ENCODE measurements at regions not wholly inside any gene's neighbourhood (a gene's known extent, or its start where the extent isn't known, plus 50 kb on each side); places are given as distances from the start of the nearest gene placed in this dataset.

DNA sequence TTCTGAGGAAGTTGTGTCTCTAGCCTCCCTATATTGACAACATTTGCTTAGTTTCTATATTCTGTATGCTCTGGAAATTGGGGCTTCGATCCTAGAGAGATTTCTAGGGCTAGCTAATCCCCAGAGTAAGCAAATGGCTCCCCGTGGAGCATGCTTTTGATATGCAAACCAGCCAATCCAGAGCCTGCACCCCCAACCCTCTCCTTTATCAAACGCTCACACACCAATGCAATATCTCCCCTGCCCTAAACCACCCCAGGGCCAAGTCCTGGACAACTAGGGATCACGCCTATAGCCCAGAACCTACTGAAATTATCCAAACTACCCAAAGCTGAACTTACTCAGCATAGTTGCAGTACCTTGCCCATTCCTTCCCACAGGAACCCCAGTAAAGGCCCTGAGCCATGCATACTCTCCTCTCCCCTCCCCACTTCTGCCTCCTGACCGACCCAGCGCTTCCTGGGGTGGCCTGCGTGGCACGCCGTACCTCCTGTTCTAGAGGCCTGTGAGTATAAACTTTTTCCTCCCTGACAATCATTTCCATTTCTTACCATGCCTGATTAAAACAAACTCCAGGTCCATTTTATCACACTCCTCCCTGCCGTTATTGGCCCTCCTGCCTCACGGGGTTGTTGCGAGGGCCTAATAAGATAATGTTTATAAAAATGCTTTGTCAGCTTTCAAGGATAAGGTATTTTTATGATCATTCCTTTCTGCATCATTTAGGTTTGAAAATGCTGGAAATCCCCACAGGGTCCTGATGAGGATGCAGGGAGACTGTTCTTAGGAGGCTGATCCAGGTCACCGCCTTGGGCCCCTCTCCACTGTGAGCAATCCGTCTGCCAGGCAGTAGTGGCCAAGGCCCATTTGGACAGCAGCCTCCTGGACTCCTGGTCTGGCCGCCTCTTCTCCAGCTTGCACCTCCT lies 102.7 kb downstream of the TENT5C start (continued):
- TF ChIP-seq ZNF407 (IDR thresholded peaks at IDR 0.05; ENCODE audit: low read depth) (peak; percentile 78), HMG20A (CRISPR knock-in tag; conservative IDR thresholded peaks at IDR 0.05) (no peak), MYC (IDR thresholded peaks at IDR 0.05; ENCODE audit: low read depth, low read length) (0 out of 2 replicates have a peak, but pooled peaks have one; percentile 8), MYC (CRISPR knock-in tag; IDR thresholded peaks at IDR 0.05; ENCODE audit: borderline replicate concordance, low read depth) (no peak), MTF1 (CRISPR knock-in tag; IDR thresholded peaks at IDR 0.05; ENCODE audit: borderline replicate concordance) (no peak), SIN3A (IDR thresholded peaks at IDR 0.05; ENCODE audit: borderline replicate concordance in 2 of 2, control insufficient read depth in 1 of 2, low read depth in 2 of 2, low read length in 2 of 2) (no peak), ETV6 (IDR thresholded peaks at IDR 0.05; ENCODE audit: borderline replicate concordance in 1 of 2, low read depth in 2 of 2, low read length in 1 of 2) (no peak), ETV6 (CRISPR knock-in tag; IDR thresholded peaks at IDR 0.05; ENCODE audit: borderline replicate concordance) (no peak), NCOR1 (IDR thresholded peaks at IDR 0.05) (0 out of 2 replicates have a peak, but pooled peaks have one; percentile 16), MAFF (IDR thresholded peaks at IDR 0.05; ENCODE audit: low read length) (peak; percentile 84), MEF2A (IDR thresholded peaks at IDR 0.05; ENCODE audit: control insufficient read depth, low read depth, low read length) (no peak), MED1 (CRISPR knock-in tag; IDR thresholded peaks at IDR 0.05; ENCODE audit: borderline replicate concordance) (no peak), GABPA (tag; conservative IDR thresholded peaks at IDR 0.05; ENCODE audit: low read depth) (no peak), NR3C1 (CRISPR knock-in tag; IDR thresholded peaks at IDR 0.05) (no peak), FUS (optimal IDR thresholded peaks at IDR 0.05; ENCODE audit: low read depth, low read length) (no peak)
- TF ChIP-seq, protein P1, sequence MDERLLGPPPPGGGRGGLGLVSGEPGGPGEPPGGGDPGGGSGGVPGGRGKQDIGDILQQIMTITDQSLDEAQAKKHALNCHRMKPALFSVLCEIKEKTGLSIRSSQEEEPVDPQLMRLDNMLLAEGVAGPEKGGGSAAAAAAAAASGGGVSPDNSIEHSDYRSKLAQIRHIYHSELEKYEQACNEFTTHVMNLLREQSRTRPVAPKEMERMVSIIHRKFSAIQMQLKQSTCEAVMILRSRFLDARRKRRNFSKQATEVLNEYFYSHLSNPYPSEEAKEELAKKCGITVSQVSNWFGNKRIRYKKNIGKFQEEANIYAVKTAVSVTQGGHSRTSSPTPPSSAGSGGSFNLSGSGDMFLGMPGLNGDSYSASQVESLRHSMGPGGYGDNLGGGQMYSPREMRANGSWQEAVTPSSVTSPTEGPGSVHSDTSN (CRISPR knock-in tag; IDR thresholded peaks at IDR 0.05; ENCODE audit: low read depth), result no peak
- TF ChIP-seq, protein P1 (tag; conservative IDR thresholded peaks at IDR 0.05; ENCODE audit: low read depth), result no peak
